Ovary (tissue), 7 donors: ENCODE measurements at regions not wholly inside any gene's neighbourhood (a gene's known extent, or its start where the extent isn't known, plus 50 kb on each side); places are given as distances from the start of the nearest gene placed in this dataset.
"Not testable (repeated sequence)": the region's sequence is repeated elsewhere in the genome, so short reads cannot be mapped to it uniquely, and the experiment has no call there.

Experiments used
- DNase-seq, 5 donors: peaks; one replicate each; pipeline ENCODE4 v3.0.0-alpha.2; 2019 to 2020
- H3K27ac ChIP-seq, 2 donors: fragments of 200-600 bp; one replicate each; pipeline versions ENCODE4 v1.5.1 to v1.8.0; 2019 to 2022
- H3K27me3 ChIP-seq: fragments of 200-600 bp; one replicate; pipeline ENCODE4 v1.8.0; 2022
- H3K36me3 ChIP-seq: fragments of 200-600 bp; sonication (generic); one replicate; pipeline ENCODE4 v1.5.1; 2019
- H3K4me1 ChIP-seq: one replicate; pipeline ENCODE4 v1.8.1; 2013; ENCODE audit warnings: mild to moderate bottlenecking, moderate library complexity; ENCODE audit not compliant: insufficient read depth
- H3K4me3 ChIP-seq: fragments of 200-600 bp; sonication (generic); one replicate; pipeline ENCODE4 v1.5.1; 2017
- H3K9me3 ChIP-seq, 2 donors: fragments of 200-600 bp in 1 of 2; sonication (generic) in 1 of 2; one replicate each; pipeline versions ENCODE4 v1.5.1 to v1.8.1; 2013 to 2019; ENCODE audit warnings: mild to moderate bottlenecking in 1 of 2, moderate library complexity in 1 of 2
- CTCF ChIP-seq, 3 donors: fragments of 450-650 bp in 2 of 3; fragments of 200-600 bp in 1 of 3; IDR thresholded peaks; one replicate each; pipeline versions ENCODE4 v1.5.1 to v1.8.0; 2016 to 2022; ENCODE audit warnings: antibody characterized with exemption in 3 of 3, mild to moderate bottlenecking in 1 of 3
- EP300 ChIP-seq: sonication (generic); formaldehyde crosslinking; IDR thresholded peaks from one replicate; pipeline ENCODE4 v1.6.1; 2017; ENCODE audit warnings: antibody characterized with exemption
- POLR2A ChIP-seq: fragments of 450-650 bp; IDR thresholded peaks from one replicate; pipeline ENCODE4 v1.6.1; 2017; ENCODE audit warnings: antibody characterized with exemption, mild to moderate bottlenecking, moderate library complexity
- WGBS, 3 donors: extraction: QIAGEN DNeasy Blood & Tissue Kit in 1 of 3; methylation state at CpG; one replicate each; pipeline versions ENCODE4 v1.1.5 to v1.1.7; 2013 to 2017; 5-methylcytosine and 5-hydroxymethylcytosine counted together
- intact Hi-C, 4 donors: fragments of 100-400 bp; cut with DNase I; formaldehyde crosslinking; loops; one replicate each; pipeline versions ENCODE4 v1.11.0 to v1.15.1; 2022 to 2023
- donor health status: DM: no; HTN: no; CAD: no; lungs with moderate emphysema.
- donor health status: DM: no; HTN: no; CAD: no.
- donor health status: Bipolar disorder and iron deficiency.
- donor health status: DM: no; HTN: no; CAD: no.
- donor health status: DM: yes; HTN: yes; CAD: no.

GRCh38 chr7:1620176-1620575 is 49.9 kb upstream of the ELFN1 start:
- not testable (repeated sequence) for H3K36me3 ChIP-seq, H3K9me3 ChIP-seq, H3K27me3 ChIP-seq, H3K4me3 ChIP-seq, H3K27ac ChIP-seq, DNase-seq, H3K4me1 ChIP-seq
- intact Hi-C loops: loop anchor here in 1 of 4 donors (5.0 kb wide), 1 partner anchor 1348 kb away; no protein-coding TSS in a partner anchor
- 88 to 92% (median 92%) methylated on average over 17 of the region's 17 CpGs for WGBS, 3 donors

GRCh38 chr7:1619152-1620079 is 49.6 kb upstream of the PSMG3 start:
- H3K27me3 ChIP-seq: no peaks in the 10 kb centered on the region
- no peaks in the 10 kb centered on the region for H3K36me3 ChIP-seq
- TF ChIP-seq CTCF (IDR thresholded peaks at IDR 0.05) (no peak), EP300 (no peak), POLR2A (no peak)

More at GRCh38 chr7:1619152-1620079, 49.6 kb upstream of the PSMG3 start:
- intact Hi-C loops: loop anchor here in 1 of 4 donors (5.0 kb wide), 1 partner anchor 1347 kb away; no protein-coding TSS in a partner anchor
- WGBS, 3 donors: 72 to 84% (median 77%) methylated on average over 40 to 54 of the region's 54 CpGs
- Histone ChIP-seq H3K4me3 (no peak overlapping the region), H3K9me3 (no peaks in the 10 kb centered on the region), H3K4me1 (no peaks in the 10 kb centered on the region), H3K27ac (no peak overlapping the region)
- no peak for DNase-seq
